HCT116 (cell line): ENCODE measurements at regions not wholly inside any gene's neighbourhood (a gene's known extent, or its start where the extent isn't known, plus 50 kb on each side); places are given as distances from the start of the nearest gene placed in this dataset.

Source experiments
- ATAC-seq: fragments of 200-7000 bp; cut with Tn5 transposase; 2 replicates; pipeline ENCODE4 v1.9.1; 2020; ENCODE audit warnings: mild to moderate bottlenecking, moderate library complexity
- BruUV-seq: library from RNA; stranded (reverse); fragments of 400-500 nt; replicated peaks from 2 replicates; lab custom pipeline; 2021; lab: Mats Ljungman, UMichigan
- CTCF ChIA-PET: fragments of 300-600 bp; sonication (Branson Sonifier 250); formaldehyde crosslinking; loops from one replicate; lab custom pipeline; 2021; ENCODE audit warnings: antibody characterized with exemption; lab: Charles Lee
- POLR2A ChIA-PET: fragments of 300-600, 350-600 bp; sonication (Branson Sonifier 250); formaldehyde crosslinking; loops from one replicate; lab custom pipeline; 2021; ENCODE audit warnings: antibody characterized with exemption; lab: Charles Lee
- RAD21 ChIA-PET, 2 experiments: fragments of 300-600 bp; sonication (Branson Sonifier 250); formaldehyde crosslinking; loops; one replicate each; lab custom pipeline; 2023; ENCODE audit warnings: low total read pairs in 2 of 2; ENCODE audit not compliant: uncharacterized antibody in 2 of 2, unreplicated experiment in 2 of 2, low non-redundant PET in 1 of 2; lab: Charles Lee
- DNase-seq: peaks from one replicate; pipeline ENCODE4 v3.0.0-alpha.2; 2010; ENCODE audit warnings: low read depth, low spot score
- H2AFZ ChIP-seq: fragments of 200-600 bp; shearing (Covaris generic), sonication (generic); 2 replicates; pipeline ENCODE4 v1.6.1; 2017; ENCODE audit warnings: low read depth, mixed run types, mixed read lengths, antibody characterized with exemption, low read length; ENCODE audit not compliant: poor library complexity, severe bottlenecking
- H3K27ac ChIP-seq: 2 replicates; pipeline ENCODE4 v1.5.1; 2012; ENCODE audit warnings: low read depth, low read length
- H3K27me3 ChIP-seq: fragments of 200-600 bp; sonication (generic); 2 replicates; pipeline ENCODE4 v1.6.1; 2016; ENCODE audit warnings: mixed run types, low read length, mixed read lengths; ENCODE audit not compliant: insufficient read depth
- H3K36me3 ChIP-seq, 2 experiments: fragments of 200-500 bp in 1 of 2; fragments of 200-600 bp in 1 of 2; sonication (Bioruptor generic) in 1 of 2; sonication (generic) in 1 of 2; 2 replicates each; pipeline versions ENCODE4 v1.5.1 to v1.6.1; 2014 to 2016; ENCODE audit warnings: low read length in 2 of 2, inconsistent platforms in 1 of 2, mixed read lengths in 1 of 2, mixed run types in 1 of 2; ENCODE audit not compliant: insufficient read depth in 2 of 2, control insufficient read depth in 1 of 2
- H3K4me1 ChIP-seq, 2 experiments: fragments of 200-600 bp in 1 of 2; sonication (generic) in 1 of 2; 2 replicates each; pipeline versions ENCODE4 v1.5.1 to v1.6.1; 2012 to 2017; ENCODE audit warnings: low read length in 2 of 2, inconsistent platforms in 1 of 2, mild to moderate bottlenecking in 1 of 2, mixed read lengths in 1 of 2, mixed run types in 1 of 2, moderate library complexity in 1 of 2; ENCODE audit not compliant: insufficient read depth in 2 of 2, control insufficient read depth in 1 of 2
- H3K4me2 ChIP-seq: fragments of 200-600 bp; sonication (generic); 2 replicates; pipeline ENCODE4 v1.6.1; 2017; ENCODE audit warnings: mixed run types, low read length, mixed read lengths
- H3K4me3 ChIP-seq, 2 experiments: fragments of 200-600 bp in 1 of 2; sonication (generic) in 1 of 2; replicated peaks in 1 of 2; 2 replicates each; pipeline ENCODE4 v1.5.1; 2011 to 2016; ENCODE audit warnings: low read length in 2 of 2, control low read depth in 1 of 2, low read depth in 1 of 2, mild to moderate bottlenecking in 1 of 2, mixed read lengths in 1 of 2, mixed run types in 1 of 2
- H3K79me2 ChIP-seq: fragments of 200-600 bp; sonication (generic); 2 replicates; pipeline ENCODE4 v1.6.1; 2017; ENCODE audit warnings: mild to moderate bottlenecking, mixed run types, low read length, moderate library complexity, mixed read lengths; ENCODE audit not compliant: insufficient read depth
- H3K9ac ChIP-seq: fragments of 200-600 bp; sonication (generic); 2 replicates; pipeline ENCODE4 v1.6.1; 2016; ENCODE audit warnings: low read length, mixed read lengths
- H3K9me2 ChIP-seq: fragments of 200-600 bp; sonication (generic), shearing (Covaris generic); 2 replicates; pipeline ENCODE4 v1.6.1; 2017; ENCODE audit warnings: mixed run types, mild to moderate bottlenecking, moderate library complexity; ENCODE audit not compliant: insufficient read depth
- H3K9me3 ChIP-seq, 2 experiments: fragments of 200-500 bp in 1 of 2; fragments of 200-600 bp in 1 of 2; sonication (Bioruptor generic) in 1 of 2; sonication (generic) in 1 of 2; 2 replicates each; pipeline ENCODE4 v1.6.1; 2014 to 2017; ENCODE audit warnings: low read length in 2 of 2, mixed read lengths in 2 of 2, inconsistent platforms in 1 of 2, low read depth in 1 of 2, mild to moderate bottlenecking in 1 of 2, mixed run types in 1 of 2, moderate library complexity in 1 of 2; ENCODE audit not compliant: control insufficient read depth in 1 of 2, insufficient read depth in 1 of 2
- H4K20me1 ChIP-seq: fragments of 200-600 bp; sonication (generic), shearing (Covaris generic); 2 replicates; pipeline ENCODE4 v1.6.1; 2017; ENCODE audit warnings: mixed run types, mild to moderate bottlenecking, moderate library complexity; ENCODE audit not compliant: insufficient read depth
- CEBPB ChIP-seq: IDR thresholded peaks from 2 replicates; pipeline ENCODE4 v1.6.1; 2012; ENCODE audit warnings: low read depth
- EGR1 ChIP-seq: IDR thresholded peaks from 2 replicates; pipeline ENCODE4 v1.6.1; 2012; ENCODE audit warnings: low read depth
- ELF1 ChIP-seq: IDR thresholded peaks from 2 replicates; pipeline ENCODE4 v1.6.1; 2012; ENCODE audit warnings: low read depth, borderline replicate concordance
- EZH2phosphoT487 ChIP-seq: fragments of 200-600 bp; IDR thresholded peaks from 2 replicates; pipeline ENCODE4 v1.6.1; 2018; ENCODE audit warnings: antibody characterized with exemption, borderline replicate concordance
- JUND ChIP-seq: IDR thresholded peaks from 2 replicates; pipeline ENCODE4 v1.6.1; 2012
- RAD21 ChIP-seq: IDR thresholded peaks from 2 replicates; pipeline ENCODE4 v1.6.1; 2012; ENCODE audit warnings: low read depth, mild to moderate bottlenecking
- SIN3A ChIP-seq: IDR thresholded peaks from 2 replicates; pipeline ENCODE4 v1.6.1; 2012; ENCODE audit warnings: low read depth
- SRF ChIP-seq: IDR thresholded peaks from 2 replicates; pipeline ENCODE4 v1.6.1; 2012; ENCODE audit warnings: low read depth
- YY1 ChIP-seq: IDR thresholded peaks from 2 replicates; pipeline ENCODE4 v1.6.1; 2011; ENCODE audit warnings: low read length, low read depth, moderate library complexity, mild to moderate bottlenecking; ENCODE audit not compliant: insufficient replicate concordance; ENCODE audit errors: extremely low read depth
- ZFX ChIP-seq: fragments of 450-650 bp; IDR thresholded peaks from 2 replicates; pipeline ENCODE4 v1.6.1; 2017
- ZNF274 ChIP-seq: fragments of 200-500 bp; sonication (Bioruptor generic); IDR thresholded peaks from 2 replicates; pipeline ENCODE4 v1.6.1; 2014; ENCODE audit warnings: mild to moderate bottlenecking, low read depth, low read length, inconsistent platforms
- intact Hi-C: fragments of 100-400 bp; cut with micrococcal nuclease; formaldehyde crosslinking; loops from 2 replicates; pipeline ENCODE4 v1.10.0; 2022
- TF ChIP-seq, protein P1 (sequence below): IDR thresholded peaks from 2 replicates; pipeline ENCODE4 v1.6.1; 2012
- TF ChIP-seq, protein P2 (sequence below), 3 experiments: fragments of 200-600 bp in 1 of 3; sonication (generic) in 1 of 3; IDR thresholded peaks in 2 of 3; conservative IDR thresholded peaks in 1 of 3; 2 replicates each; pipeline ENCODE4 v1.5.1; 2012 to 2017; ENCODE audit warnings: low read depth in 2 of 3, low read length in 2 of 3, antibody characterized with exemption in 1 of 3, borderline replicate concordance in 1 of 3, control low read depth in 1 of 3, mild to moderate bottlenecking in 1 of 3, mixed read lengths in 1 of 3, mixed run types in 1 of 3, moderate library complexity in 1 of 3; ENCODE audit not compliant: insufficient read depth in 1 of 3
- TF ChIP-seq, protein P3 (sequence below): IDR thresholded peaks from 2 replicates; pipeline ENCODE4 v1.6.1; 2012; ENCODE audit warnings: low read depth
- TF ChIP-seq, protein P4 (sequence below): IDR thresholded peaks from 2 replicates; pipeline ENCODE4 v1.6.1; 2012

DNA sequence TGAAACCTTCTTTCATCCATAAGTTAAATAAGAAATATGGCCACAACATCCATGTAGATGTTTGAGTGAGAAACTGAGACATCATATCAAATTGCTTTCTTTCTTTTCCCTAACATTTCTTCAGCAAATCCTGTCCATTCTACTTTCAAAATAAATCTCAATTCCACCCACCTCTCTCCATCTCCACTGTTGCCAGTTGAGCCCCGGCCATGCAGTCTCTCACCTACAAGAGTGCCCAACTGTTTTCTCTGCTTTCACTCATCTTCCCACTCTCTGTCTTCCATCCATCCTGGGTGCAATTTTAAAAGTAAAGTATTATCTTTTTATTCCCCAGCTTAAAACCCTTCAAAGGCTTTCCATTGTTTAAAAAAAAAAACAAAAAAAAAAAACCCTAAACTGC, 260.4 kb downstream of the DEPDC1B start:
- H3K27me3 ChIP-seq = peaks cover 14% of the 10 kb centered on the region; the same call in 1 of the 2 replicates
- POLR2A ChIA-PET = no interaction called here
- H3K9ac ChIP-seq = no peak overlapping the region
- no peak for ATAC-seq
- DNase-seq = no peak
- no TSS peak for BruUV-seq
- H3K4me1 ChIP-seq = no peaks in the 10 kb centered on the region
- H2AFZ ChIP-seq = no peak overlapping the region
- CTCF ChIA-PET = no interaction called here
- H3K4me2 ChIP-seq = no peak overlapping the region
- intact Hi-C loops = no loop called here
- no peaks in the 10 kb centered on the region for H3K79me2 ChIP-seq
- H3K27ac ChIP-seq = no peak overlapping the region
- no peak overlapping the region for H3K4me3 ChIP-seq
- RAD21 ChIA-PET = no interaction called here
- H3K36me3 ChIP-seq = no peaks in the 10 kb centered on the region
- no peaks in the 10 kb centered on the region for H3K9me3 ChIP-seq
- no peak for TF ChIP-seq SRF
- TF ChIP-seq, protein P1, sequence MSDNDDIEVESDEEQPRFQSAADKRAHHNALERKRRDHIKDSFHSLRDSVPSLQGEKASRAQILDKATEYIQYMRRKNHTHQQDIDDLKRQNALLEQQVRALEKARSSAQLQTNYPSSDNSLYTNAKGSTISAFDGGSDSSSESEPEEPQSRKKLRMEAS = no peak
- no peak for TF ChIP-seq ZNF274
- no peak for TF ChIP-seq ELF1
- no peak for TF ChIP-seq SIN3A
- no peak for TF ChIP-seq YY1
- no peak for TF ChIP-seq EZH2phosphoT487
- H3K9me2 ChIP-seq = no peaks in the 10 kb centered on the region
- no peaks in the 10 kb centered on the region for H4K20me1 ChIP-seq

DNA sequence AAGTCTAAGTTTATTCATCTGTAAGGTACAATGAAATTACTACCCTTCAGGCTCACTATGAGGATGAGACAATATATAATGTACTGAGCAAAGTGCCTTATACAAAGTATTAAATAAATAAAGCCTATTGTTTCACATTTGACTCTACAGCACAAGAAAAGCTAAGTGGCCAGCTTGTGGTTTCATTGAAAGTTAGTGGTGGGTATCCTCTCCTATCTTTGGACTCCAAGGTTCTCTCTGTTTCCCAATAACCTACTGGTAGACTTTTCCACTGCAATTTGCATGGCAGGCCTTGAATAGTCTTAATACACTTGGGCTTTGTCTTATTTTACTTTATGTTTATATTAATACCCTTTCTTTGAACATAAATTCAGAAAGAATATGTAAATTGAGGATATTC, 262.7 kb downstream of the DEPDC1B start:
- TF ChIP-seq, protein P2, sequence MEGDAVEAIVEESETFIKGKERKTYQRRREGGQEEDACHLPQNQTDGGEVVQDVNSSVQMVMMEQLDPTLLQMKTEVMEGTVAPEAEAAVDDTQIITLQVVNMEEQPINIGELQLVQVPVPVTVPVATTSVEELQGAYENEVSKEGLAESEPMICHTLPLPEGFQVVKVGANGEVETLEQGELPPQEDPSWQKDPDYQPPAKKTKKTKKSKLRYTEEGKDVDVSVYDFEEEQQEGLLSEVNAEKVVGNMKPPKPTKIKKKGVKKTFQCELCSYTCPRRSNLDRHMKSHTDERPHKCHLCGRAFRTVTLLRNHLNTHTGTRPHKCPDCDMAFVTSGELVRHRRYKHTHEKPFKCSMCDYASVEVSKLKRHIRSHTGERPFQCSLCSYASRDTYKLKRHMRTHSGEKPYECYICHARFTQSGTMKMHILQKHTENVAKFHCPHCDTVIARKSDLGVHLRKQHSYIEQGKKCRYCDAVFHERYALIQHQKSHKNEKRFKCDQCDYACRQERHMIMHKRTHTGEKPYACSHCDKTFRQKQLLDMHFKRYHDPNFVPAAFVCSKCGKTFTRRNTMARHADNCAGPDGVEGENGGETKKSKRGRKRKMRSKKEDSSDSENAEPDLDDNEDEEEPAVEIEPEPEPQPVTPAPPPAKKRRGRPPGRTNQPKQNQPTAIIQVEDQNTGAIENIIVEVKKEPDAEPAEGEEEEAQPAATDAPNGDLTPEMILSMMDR (IDR thresholded peaks at IDR 0.05 in 2 of 3, conservative IDR thresholded peaks at IDR 0.05 in 1 of 3; ENCODE audit: borderline replicate concordance in 1 of 3, insufficient read depth in 1 of 3, low read depth in 2 of 3, low read length in 2 of 3) = no peak
- TF ChIP-seq RAD21 (no peak), EGR1 (no peak), ZFX (no peak), SIN3A (no peak), CEBPB (no peak), EZH2phosphoT487 (no peak), JUND (no peak)
- TF ChIP-seq, protein P3, sequence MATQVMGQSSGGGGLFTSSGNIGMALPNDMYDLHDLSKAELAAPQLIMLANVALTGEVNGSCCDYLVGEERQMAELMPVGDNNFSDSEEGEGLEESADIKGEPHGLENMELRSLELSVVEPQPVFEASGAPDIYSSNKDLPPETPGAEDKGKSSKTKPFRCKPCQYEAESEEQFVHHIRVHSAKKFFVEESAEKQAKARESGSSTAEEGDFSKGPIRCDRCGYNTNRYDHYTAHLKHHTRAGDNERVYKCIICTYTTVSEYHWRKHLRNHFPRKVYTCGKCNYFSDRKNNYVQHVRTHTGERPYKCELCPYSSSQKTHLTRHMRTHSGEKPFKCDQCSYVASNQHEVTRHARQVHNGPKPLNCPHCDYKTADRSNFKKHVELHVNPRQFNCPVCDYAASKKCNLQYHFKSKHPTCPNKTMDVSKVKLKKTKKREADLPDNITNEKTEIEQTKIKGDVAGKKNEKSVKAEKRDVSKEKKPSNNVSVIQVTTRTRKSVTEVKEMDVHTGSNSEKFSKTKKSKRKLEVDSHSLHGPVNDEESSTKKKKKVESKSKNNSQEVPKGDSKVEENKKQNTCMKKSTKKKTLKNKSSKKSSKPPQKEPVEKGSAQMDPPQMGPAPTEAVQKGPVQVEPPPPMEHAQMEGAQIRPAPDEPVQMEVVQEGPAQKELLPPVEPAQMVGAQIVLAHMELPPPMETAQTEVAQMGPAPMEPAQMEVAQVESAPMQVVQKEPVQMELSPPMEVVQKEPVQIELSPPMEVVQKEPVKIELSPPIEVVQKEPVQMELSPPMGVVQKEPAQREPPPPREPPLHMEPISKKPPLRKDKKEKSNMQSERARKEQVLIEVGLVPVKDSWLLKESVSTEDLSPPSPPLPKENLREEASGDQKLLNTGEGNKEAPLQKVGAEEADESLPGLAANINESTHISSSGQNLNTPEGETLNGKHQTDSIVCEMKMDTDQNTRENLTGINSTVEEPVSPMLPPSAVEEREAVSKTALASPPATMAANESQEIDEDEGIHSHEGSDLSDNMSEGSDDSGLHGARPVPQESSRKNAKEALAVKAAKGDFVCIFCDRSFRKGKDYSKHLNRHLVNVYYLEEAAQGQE = no peak
- TF ChIP-seq, protein P1 = no peak
- TF ChIP-seq, protein P4, sequence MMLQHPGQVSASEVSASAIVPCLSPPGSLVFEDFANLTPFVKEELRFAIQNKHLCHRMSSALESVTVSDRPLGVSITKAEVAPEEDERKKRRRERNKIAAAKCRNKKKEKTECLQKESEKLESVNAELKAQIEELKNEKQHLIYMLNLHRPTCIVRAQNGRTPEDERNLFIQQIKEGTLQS = no peak
- Histone ChIP-seq H3K9me2 (no peaks in the 10 kb centered on the region), H3K79me2 (no peaks in the 10 kb centered on the region), H2AFZ (no peak overlapping the region), H3K9ac (no peak overlapping the region), H4K20me1 (no peaks in the 10 kb centered on the region), H3K4me1 (no peaks in the 10 kb centered on the region), H3K36me3 (no peaks in the 10 kb centered on the region), H3K4me2 (no peak overlapping the region), H3K27ac (no peak overlapping the region), H3K27me3 (peaks cover 9% of the 10 kb centered on the region; the same call in 1 of the 2 replicates), H3K9me3 (no peaks in the 10 kb centered on the region), H3K4me3 (no peak overlapping the region)
- RAD21 ChIA-PET = no interaction called here
- DNase-seq = no peak
- intact Hi-C loops = no loop called here
- POLR2A ChIA-PET = no interaction called here
- CTCF ChIA-PET = no interaction called here
- BruUV-seq = no TSS peak
- no peak for ATAC-seq
